ENCODE measurements at regions not wholly inside any gene's neighbourhood (a gene's known extent, or its start where the extent isn't known, plus 50 kb on each side); places are given as distances from the start of the nearest gene placed in this dataset.
"Not testable (repeated sequence)": the region's sequence is repeated elsewhere in the genome, so short reads cannot be mapped to it uniquely, and the experiment has no call there.

DNA sequence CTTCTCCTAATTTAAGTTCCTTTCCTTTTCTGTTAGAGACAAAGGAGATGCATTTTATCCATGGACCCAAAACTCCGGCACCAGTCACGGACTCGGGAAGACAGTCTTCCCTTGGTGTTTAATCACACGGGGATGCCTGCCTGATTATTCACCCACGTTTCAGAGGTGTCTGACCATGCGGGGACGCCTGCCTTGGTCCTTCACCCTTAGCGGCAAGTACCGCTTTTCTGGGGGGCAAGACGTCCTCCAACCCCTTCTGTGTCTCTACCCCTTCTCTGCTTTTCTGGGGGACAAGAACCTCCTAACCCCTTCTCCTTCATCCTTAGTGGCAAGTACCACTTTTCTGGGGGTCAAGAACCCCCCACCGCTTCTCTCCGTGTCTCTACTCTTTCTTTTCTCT is 816.9 kb upstream of the VRK2 start:
- not testable (repeated sequence) for DNase-seq (ENCODE audit: extremely low read depth, low read depth)

DNA sequence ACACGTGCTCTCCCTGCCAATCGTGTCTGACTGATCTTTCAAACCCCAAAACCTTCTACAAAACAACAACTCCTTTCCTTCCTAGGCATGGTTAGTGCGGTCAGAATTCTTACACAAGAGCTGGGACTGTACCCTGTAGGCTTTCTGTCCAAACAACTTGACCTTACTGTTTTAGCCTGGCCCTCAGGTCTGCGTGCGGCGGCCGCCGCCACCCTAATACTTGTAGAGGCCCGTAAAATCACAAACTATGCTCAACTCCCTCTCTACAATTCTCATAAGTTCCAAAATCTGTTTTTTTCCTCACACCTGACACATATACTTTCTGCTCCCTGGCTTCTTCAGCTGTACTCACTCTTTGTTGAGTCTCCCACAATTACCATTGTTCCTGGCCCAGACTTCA is 814.3 kb upstream of the VRK2 start:
- DNase-seq (ENCODE audit: extremely low read depth, low read depth) = not testable (repeated sequence)

DNA sequence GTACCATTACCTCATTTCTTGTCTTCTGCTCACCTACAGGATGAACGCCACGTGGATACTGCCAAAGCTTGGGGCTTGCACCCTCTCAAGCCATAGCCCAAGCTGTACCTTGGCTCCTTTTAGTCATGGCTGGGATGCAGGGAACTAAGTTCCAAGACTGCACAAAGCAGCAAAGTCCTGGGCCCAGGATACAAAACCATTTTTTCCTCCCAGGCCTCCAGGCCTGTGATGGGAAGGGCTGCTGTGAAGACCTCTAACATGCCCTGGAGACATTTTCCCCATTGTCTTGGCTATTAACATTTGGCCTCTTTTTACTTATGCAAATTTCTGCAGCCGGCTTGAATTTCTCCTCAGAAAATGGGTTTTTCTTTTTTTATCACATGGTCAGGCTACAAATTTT is 795.1 kb upstream of the VRK2 start:
- DNase-seq (ENCODE audit: extremely low read depth, low read depth) = not testable (repeated sequence)

DNA sequence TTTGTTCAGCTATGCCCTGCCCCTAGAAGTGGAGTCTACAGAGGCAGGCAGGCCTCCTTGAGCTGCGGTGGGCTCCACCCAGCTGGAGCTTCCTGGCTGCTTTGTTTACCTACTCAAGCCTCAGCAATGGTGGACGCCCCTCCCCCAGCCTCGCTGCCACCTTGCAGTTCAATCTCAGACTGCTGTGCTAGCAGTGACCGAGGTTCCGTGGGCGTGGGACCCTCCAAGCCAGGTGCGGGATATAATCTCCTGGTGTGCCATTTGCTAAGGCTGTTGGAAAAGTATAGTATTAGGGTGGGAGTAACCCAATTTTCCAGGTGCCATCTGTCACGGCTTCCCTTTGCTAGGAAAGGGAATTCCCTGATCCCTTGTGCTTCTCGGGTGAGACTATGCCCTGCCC is 770.2 kb upstream of the VRK2 start:
- DNase-seq (ENCODE audit: extremely low read depth, low read depth) = not testable (repeated sequence)

DNA sequence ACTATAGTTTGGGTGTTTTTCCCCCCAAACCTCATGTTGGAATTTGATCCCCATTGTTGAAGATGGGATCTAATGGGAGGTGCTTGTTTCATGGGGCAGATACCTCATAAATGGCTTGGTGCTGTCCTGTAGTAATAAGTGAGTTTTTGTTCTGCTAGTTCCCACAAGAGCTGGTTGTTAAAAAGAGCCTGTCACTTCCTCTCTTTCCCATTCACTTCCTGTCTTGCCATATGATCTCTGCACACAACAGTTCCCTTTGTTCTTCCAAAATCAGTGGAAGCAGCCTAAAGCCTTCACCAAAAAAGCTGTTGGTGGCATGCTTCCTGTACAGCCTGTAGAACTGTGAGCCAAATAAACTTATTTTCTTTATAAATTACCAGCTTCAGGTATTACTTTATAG is 768.2 kb upstream of the VRK2 start:
- DNase-seq (ENCODE audit: extremely low read depth, low read depth) = no peak

DNA sequence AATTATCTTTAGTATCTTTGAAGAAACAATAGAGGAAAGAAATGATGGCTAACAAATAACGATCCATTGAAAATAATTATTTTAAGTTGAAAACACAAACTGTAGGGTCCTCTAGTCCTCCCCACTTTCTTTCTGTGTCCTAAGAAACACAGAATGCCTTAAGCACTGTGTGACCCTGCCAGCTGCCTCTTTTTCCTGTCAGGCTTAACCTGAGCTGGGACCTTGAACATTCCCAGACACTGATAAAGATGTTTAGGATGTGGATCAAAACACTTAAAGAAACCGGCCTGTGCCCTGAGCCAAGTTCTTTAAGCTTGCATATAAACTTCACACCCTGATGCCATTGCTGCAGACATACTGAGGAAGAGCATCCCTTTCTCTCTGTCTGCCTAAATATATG is 755.4 kb upstream of the VRK2 start:
- no peak for DNase-seq (ENCODE audit: extremely low read depth, low read depth)

DNA sequence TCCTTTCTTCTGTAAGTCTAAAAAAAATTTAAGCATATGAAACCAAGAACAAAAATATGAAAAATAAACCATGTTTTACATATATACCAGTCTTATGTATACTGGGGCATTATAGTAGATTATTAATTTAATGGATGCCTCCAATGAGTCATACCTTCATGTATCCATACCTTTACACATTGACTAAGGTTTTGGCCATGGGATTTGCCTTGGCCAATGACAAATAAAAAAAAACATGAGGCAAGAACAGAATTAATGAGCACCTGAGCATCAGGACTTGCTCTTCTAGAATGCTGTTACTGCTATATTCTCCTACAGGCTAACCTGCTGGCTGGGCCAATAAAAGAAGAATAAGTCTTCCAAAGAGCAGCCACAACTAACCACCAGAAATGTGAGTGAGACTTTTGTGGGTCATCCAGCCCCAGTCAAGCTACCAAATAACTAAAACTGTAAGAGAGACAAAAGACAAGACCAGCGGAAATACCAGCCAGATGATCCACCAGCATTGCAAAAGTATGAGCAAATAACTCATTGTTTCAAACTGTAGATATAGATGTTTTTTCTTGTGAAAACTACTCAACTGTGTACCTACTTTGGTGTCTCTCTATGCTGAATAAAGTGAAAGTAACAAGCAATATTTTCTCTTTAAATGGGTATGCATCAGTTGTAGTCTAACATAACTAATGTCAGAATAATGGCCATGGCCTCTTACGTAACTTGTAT is 749.6 kb upstream of the VRK2 start:
- DNase-seq (ENCODE audit: extremely low read depth, low read depth) = no peak

DNA sequence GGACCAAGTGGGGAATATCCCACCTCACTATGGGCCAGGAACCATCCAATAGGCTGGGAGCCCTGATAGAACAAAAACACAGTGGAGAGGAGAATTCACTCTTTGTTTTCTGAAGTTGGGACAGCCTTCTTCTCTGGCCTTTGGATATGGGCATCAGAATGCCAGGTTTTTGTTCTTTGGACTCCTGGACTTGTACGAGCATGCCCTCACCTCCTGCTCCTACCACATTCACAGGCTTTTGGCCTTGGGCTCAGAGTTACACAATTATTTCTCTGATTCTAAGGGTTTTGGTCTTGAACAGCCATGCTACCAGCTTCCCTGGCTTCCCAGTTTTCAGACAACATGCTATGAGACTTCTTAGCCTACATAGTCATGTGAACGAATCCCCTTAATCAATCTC is 732.9 kb upstream of the VRK2 start:
- no peak for DNase-seq (ENCODE audit: extremely low read depth, low read depth)

DNA sequence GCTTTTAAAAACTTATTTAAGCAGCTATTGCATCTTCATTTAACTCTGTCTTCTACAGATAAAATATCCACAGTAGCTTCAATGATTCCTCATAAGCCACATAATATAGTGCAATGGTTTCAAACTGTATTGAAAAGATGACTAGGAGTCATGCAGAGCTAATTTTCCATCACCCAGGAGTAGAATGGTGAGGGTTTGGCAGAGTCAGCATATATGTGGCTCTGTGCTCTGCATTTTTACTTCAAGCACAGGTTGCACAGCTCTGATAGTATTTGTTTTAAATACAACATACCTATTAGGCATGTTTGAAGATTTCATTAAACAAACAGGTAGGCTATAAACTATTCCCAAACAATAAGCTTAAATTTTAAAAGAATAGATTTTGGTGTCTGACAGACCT is 731.9 kb upstream of the VRK2 start:
- no peak for DNase-seq (ENCODE audit: extremely low read depth, low read depth)

DNA sequence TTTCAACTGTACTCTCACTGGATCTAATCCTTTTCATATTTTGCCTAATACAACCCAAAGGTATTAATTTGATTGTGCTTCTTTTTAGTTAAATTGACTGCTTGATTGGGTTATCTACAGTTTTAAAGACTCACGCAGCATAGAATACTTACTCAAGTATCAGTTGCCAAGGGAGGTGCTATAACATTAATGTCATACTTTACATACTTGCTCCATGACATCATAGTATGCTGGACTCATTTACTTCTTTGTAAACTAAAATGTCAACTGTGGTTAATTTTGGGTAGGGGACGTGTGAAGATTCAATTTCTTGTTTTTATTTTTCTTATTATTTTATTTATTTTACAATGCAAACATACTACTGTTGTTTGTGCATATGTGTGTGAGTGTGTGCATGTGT is 716.2 kb upstream of the VRK2 start:
- peak; percentile 11 for DNase-seq (ENCODE audit: extremely low read depth, low read depth)

DNA sequence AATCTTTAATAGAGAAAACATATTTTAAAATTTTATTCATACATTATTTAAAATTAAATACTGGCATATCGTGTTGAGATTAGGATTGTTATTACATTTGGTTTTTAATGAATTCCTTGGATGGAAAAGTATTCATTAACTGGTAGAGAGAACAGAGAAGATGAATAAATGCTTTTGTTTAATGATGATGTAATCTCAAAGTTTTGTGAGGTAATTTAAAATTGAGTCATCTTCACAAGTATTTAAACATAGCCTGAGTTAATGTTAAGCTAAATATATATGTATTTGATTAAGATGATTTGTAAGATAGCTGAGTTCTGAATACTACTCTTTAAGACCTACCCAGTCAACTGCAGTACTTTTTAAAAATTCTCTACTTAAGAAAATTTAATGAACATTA is 713.4 kb upstream of the VRK2 start:
- no peak for DNase-seq (ENCODE audit: extremely low read depth, low read depth)

DNA sequence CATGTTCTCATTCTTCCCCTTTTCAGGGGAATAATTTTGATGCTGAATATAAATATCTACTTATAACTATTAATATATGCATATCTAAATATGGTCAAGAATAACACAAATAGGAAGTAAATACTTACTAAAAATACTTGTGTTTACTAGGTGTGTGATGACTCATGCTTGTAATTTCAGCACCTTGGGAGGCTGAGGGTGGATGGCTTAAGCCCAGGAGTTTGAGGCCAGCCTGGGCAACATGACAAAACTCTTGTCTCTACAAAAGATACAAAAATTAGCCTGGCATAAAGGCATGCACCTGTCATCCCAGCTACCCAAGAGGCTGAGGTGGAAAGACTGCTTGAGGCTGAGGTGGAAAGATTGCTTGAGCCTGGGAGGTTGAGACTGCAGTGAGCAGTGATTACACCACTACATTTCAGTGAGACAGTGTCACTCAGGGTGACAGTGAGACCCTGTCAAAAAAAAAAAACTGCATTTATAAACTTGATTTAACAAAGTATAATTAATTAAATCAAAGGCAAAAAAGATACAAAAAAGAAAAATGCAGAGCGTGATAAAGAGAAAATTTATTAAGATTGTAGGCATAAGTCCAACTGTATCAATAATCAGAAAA is 703.1 kb upstream of the VRK2 start:
- DNase-seq (ENCODE audit: extremely low read depth, low read depth) = no peak

DNA sequence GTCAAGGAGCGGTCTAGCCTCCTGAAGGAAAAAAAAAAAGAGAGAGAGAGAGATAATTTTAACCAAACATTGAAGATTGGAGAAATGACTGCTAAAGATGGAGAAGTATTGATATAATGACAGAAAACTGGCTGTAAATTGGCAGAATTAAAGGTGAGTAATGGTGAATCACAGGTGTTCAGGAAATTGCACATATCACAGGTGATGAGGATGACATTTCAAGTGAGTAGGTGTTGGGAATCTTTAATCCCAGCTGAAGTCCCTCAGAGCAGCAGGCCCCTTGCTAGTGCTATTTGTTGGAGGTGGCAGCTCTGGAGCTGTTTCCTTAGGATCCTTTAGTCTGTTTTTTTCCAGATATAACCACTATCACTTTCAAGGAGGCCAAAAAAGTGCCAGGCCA is 678.4 kb upstream of the VRK2 start:
- DNase-seq (ENCODE audit: extremely low read depth, low read depth) = no peak

DNA sequence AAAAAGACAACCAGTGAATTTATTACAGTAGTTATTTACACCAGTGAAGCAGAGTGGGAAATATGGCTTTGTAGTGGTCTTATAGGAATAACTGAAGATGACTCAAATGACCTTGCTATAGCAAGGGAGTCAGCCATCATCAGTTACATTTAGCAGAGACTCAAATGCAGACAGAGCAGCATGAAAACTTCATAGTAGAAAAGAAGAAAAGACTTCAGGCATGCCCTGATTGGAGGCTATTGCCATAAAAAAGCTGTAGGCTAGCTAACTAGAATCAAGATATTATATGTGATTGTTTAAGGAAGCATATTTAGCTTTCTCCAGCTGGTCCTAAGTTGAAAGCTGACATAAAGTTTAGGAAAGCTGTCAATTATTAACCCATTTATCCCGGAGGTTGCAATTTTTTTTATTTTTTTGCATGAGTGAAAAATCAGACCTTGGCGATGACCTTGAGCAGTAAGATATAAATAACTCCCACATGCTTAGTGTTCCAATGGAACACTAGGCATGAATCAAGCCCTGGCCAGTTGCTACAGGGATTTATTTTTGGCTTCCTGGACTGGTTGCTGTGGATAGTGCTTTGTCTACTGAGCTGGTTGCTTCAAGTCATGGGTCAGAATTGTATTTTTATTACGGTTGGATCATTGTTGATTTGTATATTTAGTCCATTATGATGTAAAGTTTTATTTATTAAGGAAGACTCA is 675.6 kb upstream of the VRK2 start:
- no peak for DNase-seq (ENCODE audit: extremely low read depth, low read depth)

DNA sequence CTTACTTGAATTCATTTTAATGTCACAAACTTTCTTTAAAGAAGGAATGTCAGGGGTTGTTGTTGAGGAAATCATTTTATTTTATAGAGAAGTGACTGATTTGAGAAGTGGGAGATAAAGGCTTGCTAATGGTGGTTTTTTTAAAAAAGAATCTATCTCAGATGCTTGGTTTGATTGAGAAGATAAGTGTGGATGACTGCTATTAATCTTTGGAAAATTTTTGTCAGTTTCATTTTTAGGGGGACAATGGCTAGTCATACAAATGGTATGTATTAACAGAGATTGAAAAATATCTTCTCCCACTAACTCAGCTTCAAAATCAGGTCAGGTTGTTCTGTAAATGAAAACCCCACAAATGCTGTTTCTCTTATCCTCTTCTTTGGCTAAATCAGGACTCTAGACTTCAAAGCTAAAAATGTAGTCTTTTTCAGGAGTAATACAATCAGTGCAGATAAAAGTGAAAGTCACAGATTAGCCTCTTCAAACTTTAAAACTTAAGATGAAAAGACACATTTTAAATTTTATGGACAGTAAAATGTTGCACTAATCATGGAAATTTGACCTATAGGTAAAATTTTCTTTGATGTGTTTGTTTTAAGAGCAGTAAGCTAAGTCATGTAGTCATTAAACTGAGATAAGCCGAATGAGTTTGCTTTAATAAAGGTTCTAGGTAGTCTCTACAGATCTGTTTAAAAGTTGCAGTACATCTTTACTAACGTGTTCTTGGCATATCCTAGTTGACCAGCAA is 674.2 kb upstream of the VRK2 start:
- no peak for DNase-seq (ENCODE audit: extremely low read depth, low read depth)

DNA sequence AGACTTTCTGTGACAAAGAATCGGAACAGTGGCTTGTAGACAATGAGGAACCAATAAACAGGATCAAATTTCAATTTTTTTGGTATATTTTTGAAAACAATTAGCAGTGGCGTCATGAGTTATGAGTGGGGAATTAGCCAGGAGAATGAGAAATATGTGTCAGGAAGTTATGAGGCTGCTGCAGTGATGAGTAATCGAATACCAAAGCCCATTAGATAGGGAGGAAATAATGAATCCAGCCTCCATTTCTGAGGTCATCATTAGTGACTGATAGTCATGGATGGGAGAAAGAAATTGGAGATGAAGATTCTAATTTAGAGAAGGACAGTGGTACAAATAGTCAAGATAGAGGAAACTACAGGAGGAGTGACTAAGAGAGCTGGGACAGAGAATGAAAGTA is 673.1 kb upstream of the VRK2 start:
- DNase-seq (ENCODE audit: extremely low read depth, low read depth) = no peak

DNA sequence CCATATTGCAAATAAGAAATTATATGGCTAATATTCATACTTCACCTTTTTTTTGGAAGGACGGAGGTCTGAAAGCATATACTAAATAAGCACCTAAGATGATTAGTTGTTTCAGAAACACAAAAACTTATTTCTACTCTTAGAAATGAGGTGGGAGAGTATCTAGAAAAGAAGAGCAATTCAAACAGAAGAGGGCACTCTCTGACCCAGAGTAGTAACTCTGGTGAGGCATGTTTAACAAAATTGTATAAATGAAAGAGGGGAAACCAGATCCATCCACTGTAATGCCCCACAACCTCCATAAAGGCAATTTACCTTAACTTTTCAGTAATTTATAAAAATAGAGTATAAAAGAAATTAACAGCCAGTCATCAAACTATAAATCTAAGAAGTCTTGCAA is 669.6 kb upstream of the VRK2 start:
- DNase-seq (ENCODE audit: extremely low read depth, low read depth) = no peak

DNA sequence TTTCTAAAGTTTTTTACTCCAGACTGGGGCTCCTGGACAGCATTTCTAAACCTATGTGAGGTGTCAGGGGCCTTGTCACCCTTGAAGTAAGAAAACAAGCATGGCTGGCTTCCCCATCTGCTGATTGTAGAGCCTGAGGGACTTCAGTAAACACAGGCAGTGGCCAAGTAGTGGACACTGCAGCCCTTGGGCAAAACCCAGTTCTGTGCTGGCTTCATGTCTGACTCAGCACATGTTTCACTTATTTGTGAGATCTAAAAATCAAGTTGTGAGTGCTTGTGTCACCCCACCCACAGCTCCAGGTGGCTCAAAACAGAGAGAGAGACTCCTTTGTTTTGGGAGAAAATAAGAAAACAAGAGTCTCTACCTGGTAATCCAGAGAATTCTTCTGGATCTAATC is 660.3 kb upstream of the VRK2 start:
- DNase-seq (ENCODE audit: extremely low read depth, low read depth) = no peak

DNA sequence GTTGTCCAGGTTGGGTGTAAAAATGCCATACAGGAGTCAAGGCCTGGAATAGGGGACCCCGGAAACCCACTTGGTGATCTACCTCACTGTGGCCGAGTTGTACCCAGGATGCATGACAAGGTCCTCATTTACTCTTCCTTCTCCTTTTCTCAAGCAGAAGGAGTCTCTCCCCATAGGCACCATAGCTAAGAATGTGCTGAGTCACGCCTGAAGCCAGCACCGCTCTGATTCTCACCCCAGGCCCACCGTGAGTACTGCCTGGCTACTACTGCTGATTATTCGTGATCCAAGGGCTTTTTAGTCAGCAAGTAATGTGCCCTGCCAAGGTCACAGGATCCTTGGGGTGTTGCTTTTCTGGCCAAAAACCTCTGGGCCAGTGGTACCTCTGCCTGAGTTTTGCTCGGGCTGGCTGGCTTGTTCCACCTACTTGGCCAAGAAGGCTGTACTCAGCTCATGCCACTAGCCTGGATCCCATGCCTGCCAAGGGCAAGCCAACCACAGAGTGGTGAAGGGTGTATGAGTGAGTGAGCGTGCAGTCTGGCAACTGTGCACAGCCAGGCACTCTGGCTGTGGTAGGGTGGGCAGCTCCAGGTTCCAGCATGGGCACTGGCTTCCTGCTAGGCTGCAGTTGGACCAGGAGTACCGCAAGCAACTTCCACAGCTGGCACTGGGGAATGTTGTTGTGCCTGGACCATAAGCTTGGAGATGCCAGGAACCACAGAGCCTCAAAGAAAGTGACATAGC is 650.1 kb upstream of the VRK2 start:
- peak; percentile 20 for DNase-seq (ENCODE audit: extremely low read depth, low read depth)

DNA sequence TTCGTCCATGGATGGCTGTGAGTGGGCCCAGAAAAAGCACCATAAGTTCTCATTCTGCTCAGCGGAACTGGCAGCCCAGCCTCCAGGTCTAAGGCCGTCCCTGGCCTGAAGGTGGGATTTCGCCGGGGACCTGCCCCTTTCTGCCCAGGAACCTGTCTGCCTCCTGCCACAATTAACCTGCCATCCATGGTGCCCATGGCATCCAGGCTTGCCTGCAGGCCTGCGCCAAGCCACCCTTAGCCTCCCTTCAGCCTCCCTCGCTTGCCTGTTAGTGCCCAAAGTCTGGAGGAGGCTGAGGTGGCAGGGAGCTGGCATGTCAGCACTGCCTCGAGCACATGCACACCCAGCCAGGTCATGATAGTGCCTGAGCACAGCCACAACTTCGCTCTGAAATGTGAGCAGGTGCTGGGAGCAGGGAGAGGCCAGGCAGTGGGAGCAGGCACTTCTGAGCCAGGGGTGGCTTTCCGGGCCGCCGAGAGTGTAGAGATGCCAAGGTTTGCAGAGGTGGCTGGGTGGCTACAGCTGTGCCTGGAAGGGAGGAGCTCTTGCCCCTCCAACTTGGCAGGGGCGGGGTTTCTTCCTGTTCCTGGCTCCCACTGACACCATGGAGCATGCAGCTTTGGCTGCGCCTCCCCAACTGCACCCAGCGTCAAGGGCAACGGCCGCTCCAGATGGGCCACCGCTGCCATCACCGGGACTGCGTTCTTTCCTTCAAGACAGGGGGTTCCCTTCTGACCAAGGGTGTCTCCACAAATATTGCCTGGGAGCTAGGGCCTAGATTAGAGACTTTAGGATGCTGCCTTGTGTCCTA is 648.9 kb upstream of the VRK2 start:
- DNase-seq (ENCODE audit: extremely low read depth, low read depth) = no peak

All from NCI-H460 (cell line).